Chondrocyte (in vitro differentiated cells): ENCODE measurements at regions not wholly inside any gene's neighbourhood (a gene's known extent, or its start where the extent isn't known, plus 50 kb on each side); places are given as distances from the start of the nearest gene placed in this dataset.

ENCODE experiments used
- DNase-seq: peaks from one replicate; pipeline ENCODE4 v3.0.0; 2021; ENCODE audit warnings: mixed read lengths, low spot score
- H3K27ac Mint-ChIP-seq: one replicate; pipeline ENCODE4 v1.8.0; 2021; ENCODE audit warnings: mild to moderate bottlenecking, moderate library complexity, mixed read lengths; ENCODE audit not compliant: unreplicated experiment
- H3K27me3 Mint-ChIP-seq: 2 replicates; pipeline ENCODE4 v1.8.0; 2021; ENCODE audit warnings: low read depth, mixed read lengths
- H3K36me3 Mint-ChIP-seq: 2 replicates; pipeline ENCODE4 v1.8.0; 2021; ENCODE audit warnings: low read depth, mixed read lengths
- H3K4me1 Mint-ChIP-seq: 2 replicates; pipeline ENCODE4 v1.8.0; 2021; ENCODE audit warnings: low read depth, mild to moderate bottlenecking, mixed read lengths
- H3K4me3 Mint-ChIP-seq: one replicate; pipeline ENCODE4 v1.8.0; 2021; ENCODE audit warnings: mild to moderate bottlenecking, moderate library complexity, mixed read lengths; ENCODE audit not compliant: unreplicated experiment
- H3K9me3 Mint-ChIP-seq: 2 replicates; pipeline ENCODE4 v1.8.0; 2021; ENCODE audit warnings: low read depth, mixed read lengths
- TF ChIP-seq, protein P1 (sequence below): fragments of 200-600 bp; sonication (generic); IDR thresholded peaks from 2 replicates; pipeline ENCODE4 v1.5.0; 2021; ENCODE audit warnings: antibody characterized with exemption, mild to moderate bottlenecking, moderate library complexity

DNA sequence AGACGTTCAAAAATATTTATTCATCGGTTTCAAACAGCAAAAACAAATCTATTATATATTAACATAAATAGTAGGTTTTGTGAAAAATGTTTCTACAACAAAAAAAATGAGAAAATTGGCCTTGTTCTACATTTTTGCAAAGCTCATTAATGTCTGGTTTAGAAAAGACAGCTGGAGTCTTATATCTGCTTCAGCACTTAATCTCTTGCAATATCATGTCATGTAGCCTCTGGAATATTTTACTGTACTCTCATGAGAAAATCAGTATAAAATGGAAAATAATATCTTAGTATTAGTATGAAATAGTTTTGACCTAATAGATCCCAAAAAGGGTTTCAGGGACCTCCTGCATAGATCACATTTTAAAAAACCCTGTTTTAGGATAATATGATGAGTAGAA is 326.6 kb downstream of the ARL4A start:
- Mint-ChIP-seq H3K36me3 (no peaks in the 10 kb centered on the region), H3K4me1 (peaks cover 18% of the 10 kb centered on the region), H3K9me3 (peaks cover 2% of the 10 kb centered on the region), H3K4me3 (no peak overlapping the region), H3K27me3 (no peaks in the 10 kb centered on the region), H3K27ac (no peak overlapping the region)
- TF ChIP-seq, protein P1, sequence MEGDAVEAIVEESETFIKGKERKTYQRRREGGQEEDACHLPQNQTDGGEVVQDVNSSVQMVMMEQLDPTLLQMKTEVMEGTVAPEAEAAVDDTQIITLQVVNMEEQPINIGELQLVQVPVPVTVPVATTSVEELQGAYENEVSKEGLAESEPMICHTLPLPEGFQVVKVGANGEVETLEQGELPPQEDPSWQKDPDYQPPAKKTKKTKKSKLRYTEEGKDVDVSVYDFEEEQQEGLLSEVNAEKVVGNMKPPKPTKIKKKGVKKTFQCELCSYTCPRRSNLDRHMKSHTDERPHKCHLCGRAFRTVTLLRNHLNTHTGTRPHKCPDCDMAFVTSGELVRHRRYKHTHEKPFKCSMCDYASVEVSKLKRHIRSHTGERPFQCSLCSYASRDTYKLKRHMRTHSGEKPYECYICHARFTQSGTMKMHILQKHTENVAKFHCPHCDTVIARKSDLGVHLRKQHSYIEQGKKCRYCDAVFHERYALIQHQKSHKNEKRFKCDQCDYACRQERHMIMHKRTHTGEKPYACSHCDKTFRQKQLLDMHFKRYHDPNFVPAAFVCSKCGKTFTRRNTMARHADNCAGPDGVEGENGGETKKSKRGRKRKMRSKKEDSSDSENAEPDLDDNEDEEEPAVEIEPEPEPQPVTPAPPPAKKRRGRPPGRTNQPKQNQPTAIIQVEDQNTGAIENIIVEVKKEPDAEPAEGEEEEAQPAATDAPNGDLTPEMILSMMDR: no peak
- no peak for DNase-seq

DNA sequence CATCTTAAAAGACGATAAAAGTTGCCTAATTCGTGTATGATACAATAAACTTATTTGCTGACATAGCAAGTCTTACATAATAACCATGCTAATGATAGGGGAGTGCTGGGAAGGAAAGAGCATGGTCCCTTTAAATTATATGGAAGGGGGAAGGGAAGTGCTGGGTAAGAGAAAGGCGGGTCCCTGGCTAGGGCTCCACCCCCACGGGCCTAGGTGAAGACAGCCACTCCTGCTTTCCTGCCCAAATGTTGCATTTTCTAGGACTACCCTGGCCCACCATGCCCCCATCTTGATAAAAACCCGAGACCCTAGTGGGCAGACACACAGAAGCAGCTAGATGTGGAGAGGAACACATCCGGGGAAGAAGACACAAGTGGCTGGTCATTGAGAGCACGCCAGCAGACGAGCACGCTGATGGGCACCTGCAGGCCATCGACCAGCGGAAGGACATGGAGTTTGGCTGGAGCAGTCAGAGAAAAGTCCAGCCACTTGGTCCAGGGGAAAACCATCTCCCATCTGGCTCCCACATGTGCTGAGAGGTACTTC is 328.7 kb downstream of the ARL4A start:
- Mint-ChIP-seq H3K27me3 (no peaks in the 10 kb centered on the region), H3K9me3 (peaks cover 2% of the 10 kb centered on the region), H3K4me3 (no peak overlapping the region), H3K27ac (no peak overlapping the region), H3K36me3 (no peaks in the 10 kb centered on the region), H3K4me1 (peaks cover 19% of the 10 kb centered on the region)
- TF ChIP-seq, protein P1: no peak
- peak; percentile 51 for DNase-seq

DNA sequence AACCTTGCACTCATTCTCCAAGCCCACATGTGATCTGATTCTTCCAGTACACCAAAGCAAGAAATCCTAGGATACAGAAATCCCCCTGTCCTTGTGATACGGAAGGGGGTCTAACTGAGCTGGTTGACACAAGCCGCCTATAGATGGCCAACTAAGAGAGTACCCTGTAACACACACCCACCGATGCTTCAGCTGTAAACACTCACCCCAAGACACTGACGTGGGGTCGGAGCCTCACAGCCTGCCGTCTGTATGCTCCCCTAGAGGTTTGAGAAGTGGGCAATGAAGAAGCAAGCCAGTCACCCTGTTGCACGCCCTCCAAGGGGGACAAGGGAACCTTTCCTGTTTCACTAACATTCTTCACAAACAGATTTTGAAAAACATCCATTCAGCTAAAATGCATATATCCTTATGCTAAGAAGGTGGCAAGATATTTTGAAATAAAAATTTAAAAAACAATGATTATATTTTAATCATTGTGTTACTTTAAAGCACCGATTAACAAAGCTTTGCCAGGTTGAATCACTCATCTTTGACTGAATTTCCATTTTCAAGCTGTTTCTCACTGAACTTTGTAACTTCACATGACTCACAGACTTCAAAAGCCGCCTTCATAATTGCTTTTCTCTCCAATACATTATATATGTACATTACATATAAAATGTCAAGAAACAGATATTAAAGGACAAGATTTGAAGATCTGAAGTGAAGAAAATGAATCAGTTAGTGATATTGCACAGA is 329.3 kb downstream of the ARL4A start:
- peaks cover 26% of the 10 kb centered on the region for H3K4me1 Mint-ChIP-seq
- H3K27ac Mint-ChIP-seq: no peak overlapping the region
- no peaks in the 10 kb centered on the region for H3K9me3 Mint-ChIP-seq
- H3K4me3 Mint-ChIP-seq: no peak overlapping the region
- no peaks in the 10 kb centered on the region for H3K36me3 Mint-ChIP-seq
- no peaks in the 10 kb centered on the region for H3K27me3 Mint-ChIP-seq
- TF ChIP-seq, protein P1: no peak
- no peak for DNase-seq

DNA sequence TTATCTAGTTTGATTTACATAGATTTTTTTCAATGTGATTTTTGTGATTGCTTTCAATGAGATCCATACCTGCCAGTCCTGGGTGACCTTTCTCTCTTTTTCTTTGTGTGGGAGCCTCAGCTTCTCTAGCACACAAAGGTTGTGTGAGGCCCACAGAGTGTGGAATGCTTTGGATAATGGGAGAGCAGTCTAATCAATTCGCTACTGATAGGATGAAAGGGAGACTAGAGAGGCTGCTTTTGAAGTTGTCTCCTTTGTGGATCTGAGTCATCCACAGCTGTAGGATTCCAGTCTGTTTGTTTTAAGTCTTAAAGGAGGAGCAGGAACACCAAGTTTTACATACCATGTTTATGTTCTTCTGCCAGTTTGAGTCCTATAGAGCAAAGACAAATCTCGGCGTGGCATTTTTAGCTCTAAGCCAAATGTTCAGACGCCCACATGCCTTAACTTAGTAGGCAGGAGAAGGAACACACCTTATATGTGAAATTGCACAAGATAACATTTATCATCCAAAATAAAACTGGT is 330.0 kb downstream of the ARL4A start:
- Mint-ChIP-seq H3K27me3 (no peaks in the 10 kb centered on the region), H3K27ac (peak overlapping the region; percentile 80), H3K36me3 (no peaks in the 10 kb centered on the region), H3K9me3 (no peaks in the 10 kb centered on the region), H3K4me3 (no peak overlapping the region), H3K4me1 (peaks cover 30% of the 10 kb centered on the region)
- TF ChIP-seq, protein P1: no peak
- no peak for DNase-seq

DNA sequence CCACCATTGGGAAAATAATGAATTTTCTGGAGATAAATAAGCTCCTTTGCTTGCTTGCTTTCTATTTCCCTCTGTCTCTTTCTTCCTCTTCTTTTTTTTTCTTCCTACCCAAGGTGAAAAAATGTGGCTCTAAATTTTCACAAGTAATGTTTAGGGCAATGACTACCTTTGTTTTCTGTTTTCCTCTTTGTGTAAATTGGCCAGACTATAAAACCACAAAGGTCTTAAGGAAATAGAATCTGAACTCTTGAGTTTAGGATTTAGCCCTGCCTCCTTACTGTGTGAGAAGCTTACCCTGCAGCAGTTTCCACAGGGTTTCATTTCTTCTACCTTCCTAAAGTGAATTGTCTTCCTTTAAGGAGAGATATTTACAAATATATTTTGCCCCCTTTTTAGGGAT is 330.4 kb downstream of the ARL4A start:
- Mint-ChIP-seq H3K27ac (peak overlapping the region; percentile 50), H3K27me3 (no peaks in the 10 kb centered on the region), H3K36me3 (no peaks in the 10 kb centered on the region), H3K4me1 (peaks cover 30% of the 10 kb centered on the region), H3K9me3 (no peaks in the 10 kb centered on the region), H3K4me3 (no peak overlapping the region)
- TF ChIP-seq, protein P1: no peak
- DNase-seq: no peak
